Ovary (tissue), 7 donors: ENCODE measurements at regions not wholly inside any gene's neighbourhood (a gene's known extent, or its start where the extent isn't known, plus 50 kb on each side); places are given as distances from the start of the nearest gene placed in this dataset.

ENCODE experiments used
- DNase-seq, 5 donors: peaks; one replicate each; pipeline ENCODE4 v3.0.0-alpha.2; 2019 to 2020
- H3K27ac ChIP-seq, 2 donors: fragments of 200-600 bp; one replicate each; pipeline versions ENCODE4 v1.5.1 to v1.8.0; 2019 to 2022
- H3K27me3 ChIP-seq: fragments of 200-600 bp; one replicate; pipeline ENCODE4 v1.8.0; 2022
- H3K36me3 ChIP-seq: fragments of 200-600 bp; sonication (generic); one replicate; pipeline ENCODE4 v1.5.1; 2019
- H3K4me1 ChIP-seq: one replicate; pipeline ENCODE4 v1.8.1; 2013; ENCODE audit warnings: mild to moderate bottlenecking, moderate library complexity; ENCODE audit not compliant: insufficient read depth
- H3K4me3 ChIP-seq: fragments of 200-600 bp; sonication (generic); one replicate; pipeline ENCODE4 v1.5.1; 2017
- H3K9me3 ChIP-seq, 2 donors: fragments of 200-600 bp in 1 of 2; sonication (generic) in 1 of 2; one replicate each; pipeline versions ENCODE4 v1.5.1 to v1.8.1; 2013 to 2019; ENCODE audit warnings: mild to moderate bottlenecking in 1 of 2, moderate library complexity in 1 of 2
- EP300 ChIP-seq: sonication (generic); formaldehyde crosslinking; IDR thresholded peaks from one replicate; pipeline ENCODE4 v1.6.1; 2017; ENCODE audit warnings: antibody characterized with exemption
- POLR2A ChIP-seq: fragments of 450-650 bp; IDR thresholded peaks from one replicate; pipeline ENCODE4 v1.6.1; 2017; ENCODE audit warnings: antibody characterized with exemption, mild to moderate bottlenecking, moderate library complexity
- WGBS, 3 donors: extraction: QIAGEN DNeasy Blood & Tissue Kit in 1 of 3; methylation state at CpG; one replicate each; pipeline versions ENCODE4 v1.1.5 to v1.1.7; 2013 to 2017; 5-methylcytosine and 5-hydroxymethylcytosine counted together
- intact Hi-C, 4 donors: fragments of 100-400 bp; cut with DNase I; formaldehyde crosslinking; loops; one replicate each; pipeline versions ENCODE4 v1.11.0 to v1.15.1; 2022 to 2023
- TF ChIP-seq, protein P1 (sequence below), 3 donors: fragments of 450-650 bp in 2 of 3; fragments of 200-600 bp in 1 of 3; IDR thresholded peaks; one replicate each; pipeline versions ENCODE4 v1.5.1 to v1.8.0; 2016 to 2022; ENCODE audit warnings: antibody characterized with exemption in 3 of 3, mild to moderate bottlenecking in 1 of 3
- donor health status: DM: no; HTN: no; CAD: no; lungs with moderate emphysema.
- donor health status: DM: no; HTN: no; CAD: no.
- donor health status: Bipolar disorder and iron deficiency.
- donor health status: DM: no; HTN: no; CAD: no.
- donor health status: DM: yes; HTN: yes; CAD: no.

DNA sequence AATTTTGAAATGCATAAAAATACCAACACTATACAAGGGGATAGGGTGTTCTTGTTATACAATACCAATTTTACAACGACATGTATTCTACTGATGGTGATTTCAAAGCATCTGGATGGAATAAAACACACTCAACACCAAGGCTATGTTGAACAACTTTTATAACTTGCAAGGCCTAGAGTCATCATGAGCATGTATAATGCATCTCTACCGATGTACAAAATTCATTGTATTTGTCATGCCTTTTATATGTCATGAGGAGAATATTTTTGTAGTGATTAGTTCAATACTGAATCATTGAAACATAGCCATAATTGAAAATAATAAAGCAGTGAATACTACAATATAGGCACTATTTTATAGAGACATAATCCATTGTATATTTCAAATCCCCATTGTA lies 160.2 kb downstream of the ETV1 start:
- Histone ChIP-seq H3K36me3 (no peaks in the 10 kb centered on the region), H3K4me3 (no peak overlapping the region), H3K9me3 (no peaks in the 10 kb centered on the region), H3K27me3 (no peaks in the 10 kb centered on the region), H3K4me1 (no peaks in the 10 kb centered on the region), H3K27ac (no peak overlapping the region)
- no peak for DNase-seq
- intact Hi-C loops = no loop called here
- WGBS, 3 donors = 83 to 95% (median 90%) methylated on average over 2 of the region's 2 CpGs
- TF ChIP-seq EP300 (no peak), POLR2A (no peak)
- TF ChIP-seq, protein P1, sequence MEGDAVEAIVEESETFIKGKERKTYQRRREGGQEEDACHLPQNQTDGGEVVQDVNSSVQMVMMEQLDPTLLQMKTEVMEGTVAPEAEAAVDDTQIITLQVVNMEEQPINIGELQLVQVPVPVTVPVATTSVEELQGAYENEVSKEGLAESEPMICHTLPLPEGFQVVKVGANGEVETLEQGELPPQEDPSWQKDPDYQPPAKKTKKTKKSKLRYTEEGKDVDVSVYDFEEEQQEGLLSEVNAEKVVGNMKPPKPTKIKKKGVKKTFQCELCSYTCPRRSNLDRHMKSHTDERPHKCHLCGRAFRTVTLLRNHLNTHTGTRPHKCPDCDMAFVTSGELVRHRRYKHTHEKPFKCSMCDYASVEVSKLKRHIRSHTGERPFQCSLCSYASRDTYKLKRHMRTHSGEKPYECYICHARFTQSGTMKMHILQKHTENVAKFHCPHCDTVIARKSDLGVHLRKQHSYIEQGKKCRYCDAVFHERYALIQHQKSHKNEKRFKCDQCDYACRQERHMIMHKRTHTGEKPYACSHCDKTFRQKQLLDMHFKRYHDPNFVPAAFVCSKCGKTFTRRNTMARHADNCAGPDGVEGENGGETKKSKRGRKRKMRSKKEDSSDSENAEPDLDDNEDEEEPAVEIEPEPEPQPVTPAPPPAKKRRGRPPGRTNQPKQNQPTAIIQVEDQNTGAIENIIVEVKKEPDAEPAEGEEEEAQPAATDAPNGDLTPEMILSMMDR (IDR thresholded peaks at IDR 0.05) = no peak

DNA sequence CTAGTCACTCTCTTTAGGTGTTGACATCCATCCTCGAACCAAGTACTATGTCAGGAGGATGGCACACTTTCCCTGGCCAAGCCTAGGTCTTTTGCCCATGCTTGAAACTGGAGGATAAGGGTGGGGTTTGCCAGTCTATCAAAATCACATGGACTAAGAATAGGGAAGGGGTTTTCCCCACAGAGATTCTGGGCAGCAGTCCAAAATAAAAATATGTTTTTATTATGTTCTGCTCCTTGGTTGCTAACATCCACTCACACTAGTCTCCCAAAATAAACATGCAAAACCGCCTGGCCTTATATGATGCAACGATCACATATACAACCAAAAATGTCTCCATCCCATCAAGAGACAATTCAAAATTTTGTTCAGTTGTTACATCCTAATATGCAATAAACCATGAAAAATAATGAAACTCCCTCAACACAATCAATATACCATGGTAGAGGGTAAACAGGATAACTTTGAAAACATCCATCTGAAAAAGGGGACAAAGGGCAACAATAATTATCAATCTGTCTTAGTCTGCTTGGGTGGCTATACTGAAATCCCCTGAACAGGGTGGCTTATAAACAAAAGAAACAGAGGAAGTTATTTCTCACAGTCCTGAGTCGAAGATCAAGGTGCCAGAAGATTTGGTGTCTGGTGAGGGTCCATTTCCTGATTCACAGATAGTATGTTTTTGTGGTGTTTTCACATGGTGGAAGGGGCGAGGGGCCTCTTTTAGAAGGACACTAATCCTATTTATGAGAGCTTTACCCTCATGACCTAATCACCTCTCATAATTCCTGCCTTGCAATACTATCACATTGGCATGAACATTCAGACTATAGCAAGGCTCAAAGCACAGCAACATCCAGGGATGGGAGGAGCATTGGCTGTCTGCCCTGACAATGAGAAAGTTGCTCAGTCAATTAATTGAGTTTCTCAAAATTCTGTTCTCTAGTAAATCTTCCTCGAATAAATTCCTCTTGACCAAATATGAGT lies 159.3 kb downstream of the ETV1 start:
- no peak overlapping the region for H3K27ac ChIP-seq
- no peak for TF ChIP-seq EP300
- TF ChIP-seq POLR2A = no peak
- TF ChIP-seq, protein P1 (IDR thresholded peaks at IDR 0.05) = no peak
- H3K36me3 ChIP-seq = no peaks in the 10 kb centered on the region
- no peaks in the 10 kb centered on the region for H3K9me3 ChIP-seq
- 53 to 60% (median 58%) methylated on average over 6 of the region's 6 CpGs for WGBS, 3 donors
- no peaks in the 10 kb centered on the region for H3K4me1 ChIP-seq
- H3K27me3 ChIP-seq = no peaks in the 10 kb centered on the region
- intact Hi-C loops = no loop called here
- no peak for DNase-seq
- H3K4me3 ChIP-seq = no peak overlapping the region

DNA sequence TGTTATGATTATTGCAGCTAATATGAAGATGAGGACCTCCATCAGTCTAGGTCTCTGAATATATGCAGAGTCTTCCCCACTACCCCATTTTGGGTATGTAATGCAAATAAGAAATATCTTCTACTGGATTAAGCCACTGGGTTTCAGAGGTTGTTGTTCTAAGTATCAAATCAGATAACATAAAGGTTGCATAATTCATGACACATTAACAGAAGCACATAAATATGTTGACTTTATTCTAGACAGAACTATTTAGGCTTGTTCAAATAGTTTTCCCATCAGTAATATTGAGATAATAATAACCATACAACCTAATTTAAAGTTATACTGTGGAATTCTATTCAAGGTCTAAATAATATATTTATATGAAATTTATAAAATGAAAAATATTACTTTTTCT lies 157.1 kb downstream of the ETV1 start:
- TF ChIP-seq POLR2A = no peak
- intact Hi-C loops = no loop called here

DNA sequence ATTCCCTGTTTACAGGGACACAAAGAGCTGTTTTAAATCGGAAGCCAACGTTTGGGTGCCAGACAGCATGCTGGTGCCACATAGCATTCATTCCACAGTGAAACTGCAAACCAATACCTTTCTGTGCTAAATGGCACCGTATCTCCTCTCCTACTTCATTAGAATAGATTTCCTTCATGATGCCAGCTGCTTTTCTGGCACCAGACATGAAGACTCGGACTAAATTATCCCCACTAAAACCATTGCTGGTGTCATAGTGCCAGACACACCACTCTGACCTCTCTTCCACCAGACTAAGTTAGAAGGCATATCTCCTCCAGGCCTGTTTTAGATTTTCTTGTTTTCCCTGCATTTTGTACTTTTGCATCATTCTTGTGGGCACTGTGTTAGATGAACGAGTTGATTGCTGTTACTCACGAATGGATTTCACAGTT lies 155.1 kb downstream of the ETV1 start:
- no peak overlapping the region for H3K27ac ChIP-seq
- H3K4me3 ChIP-seq = no peak overlapping the region
- intact Hi-C loops = no loop called here
- H3K27me3 ChIP-seq = no peaks in the 10 kb centered on the region
- H3K4me1 ChIP-seq = no peaks in the 10 kb centered on the region
- WGBS, 3 donors = 56 to 63% (median 56%) methylated on average over 6 of the region's 6 CpGs
- TF ChIP-seq POLR2A = no peak
- TF ChIP-seq, protein P1 (IDR thresholded peaks at IDR 0.05) = no peak
- DNase-seq = no peak
- no peaks in the 10 kb centered on the region for H3K36me3 ChIP-seq
- no peaks in the 10 kb centered on the region for H3K9me3 ChIP-seq

More for the DNA sequence above, 157.1 kb downstream of the ETV1 start:
- H3K4me3 ChIP-seq = no peak overlapping the region
- H3K27me3 ChIP-seq = no peaks in the 10 kb centered on the region
- H3K4me1 ChIP-seq = no peaks in the 10 kb centered on the region
- DNase-seq = no peak
- H3K27ac ChIP-seq = no peak overlapping the region
- no peaks in the 10 kb centered on the region for H3K36me3 ChIP-seq
- H3K9me3 ChIP-seq = no peaks in the 10 kb centered on the region

DNA sequence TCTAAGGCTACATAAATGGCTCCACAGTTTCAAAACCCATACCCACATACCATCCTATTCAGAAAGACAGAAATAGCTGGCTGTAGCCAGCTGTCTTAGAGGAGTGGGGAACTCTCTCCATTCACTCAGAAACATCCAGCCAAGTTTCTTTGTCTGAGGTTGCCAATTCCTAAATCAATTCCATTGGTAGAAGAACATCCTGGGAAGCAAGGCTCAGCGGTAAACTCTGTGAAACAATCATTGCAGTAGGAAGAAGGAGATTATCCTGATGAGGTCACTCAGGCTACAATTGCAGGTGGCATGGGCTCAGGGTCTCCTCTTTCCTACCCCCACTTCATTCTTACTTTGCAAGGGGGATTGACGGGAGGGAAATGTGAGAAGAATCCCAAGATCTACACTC lies 154.0 kb downstream of the ETV1 start:
- H3K4me1 ChIP-seq = no peaks in the 10 kb centered on the region
- no peaks in the 10 kb centered on the region for H3K9me3 ChIP-seq
- no peak overlapping the region for H3K4me3 ChIP-seq
- no peaks in the 10 kb centered on the region for H3K36me3 ChIP-seq
- WGBS, 3 donors = 87 to 88% (median 87%) methylated on average over 2 of the region's 2 CpGs
- no peak for TF ChIP-seq EP300
- TF ChIP-seq POLR2A = no peak
- DNase-seq = no peak
- no peaks in the 10 kb centered on the region for H3K27me3 ChIP-seq
- intact Hi-C loops = no loop called here
- no peak overlapping the region for H3K27ac ChIP-seq
